RWPE1 (cell line): ENCODE measurements at regions not wholly inside any gene's neighbourhood (a gene's known extent, or its start where the extent isn't known, plus 50 kb on each side); places are given as distances from the start of the nearest gene placed in this dataset.

Source experiments
- CTCF ChIA-PET: fragments of 350-600 bp; sonication (Branson Sonifier 250); formaldehyde crosslinking; extraction: SDS; loops from one replicate; lab custom pipeline; 2021; lab: Yijun Ruan, JAX
- POLR2A ChIA-PET: fragments of 400-600 bp; formaldehyde crosslinking; extraction: SDS; loops from one replicate; lab custom pipeline; 2020; ENCODE audit warnings: antibody characterized with exemption; ENCODE audit not compliant: low non-redundant PET; lab: Yijun Ruan, JAX
- DNase-seq: peaks from one replicate; pipeline ENCODE4 v3.0.0; 2012; ENCODE audit warnings: low spot score
- H3K27ac ChIP-seq: fragments of 450-650 bp; 2 replicates; pipeline ENCODE4 v1.5.1; 2017
- CTCF ChIP-seq: fragments of 450-650 bp; conservative IDR thresholded peaks from 2 replicates; pipeline ENCODE4 v1.5.1; 2017; ENCODE audit warnings: low read depth, mild to moderate bottlenecking

DNA sequence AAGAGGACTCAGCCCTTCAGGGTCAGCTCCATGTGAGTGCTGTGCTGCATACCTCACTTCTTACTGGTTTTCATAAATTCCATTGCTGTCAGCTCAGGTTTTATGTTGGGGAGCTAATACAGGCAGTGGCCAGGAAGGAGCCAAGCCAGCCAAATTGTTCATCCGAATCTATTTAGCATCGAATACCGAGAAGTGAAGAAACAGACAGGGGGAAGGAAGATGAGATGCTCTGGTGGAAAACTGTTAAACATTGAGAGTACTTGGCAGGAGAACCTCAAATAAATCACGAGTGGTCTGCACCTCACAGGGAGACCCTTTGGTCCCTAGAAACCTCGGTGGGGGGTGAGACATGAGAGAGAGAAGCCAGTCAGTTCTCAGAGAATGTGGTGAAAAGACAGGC, 196.0 kb upstream of the TMEM72 start:
- ChIA-PET CTCF (no interaction called here), POLR2A (no interaction called here)
- DNase-seq, result no peak
- no peak overlapping the region for H3K27ac ChIP-seq
- TF ChIP-seq CTCF, result no peak

- no peak overlapping the region for H3K27ac ChIP-seq
- no peak for TF ChIP-seq CTCF
- CTCF ChIA-PET, result interaction anchor here (1.4 kb wide), 1 partner anchor 17 kb away, joined by 3 read pairs; no protein-coding TSS in a partner anchor
- DNase-seq, result peak; percentile 5
- POLR2A ChIA-PET, result no interaction called here
Observed at GRCh38 chr10:44716470-44717015, 194.6 kb upstream of the TMEM72 start.

DNA sequence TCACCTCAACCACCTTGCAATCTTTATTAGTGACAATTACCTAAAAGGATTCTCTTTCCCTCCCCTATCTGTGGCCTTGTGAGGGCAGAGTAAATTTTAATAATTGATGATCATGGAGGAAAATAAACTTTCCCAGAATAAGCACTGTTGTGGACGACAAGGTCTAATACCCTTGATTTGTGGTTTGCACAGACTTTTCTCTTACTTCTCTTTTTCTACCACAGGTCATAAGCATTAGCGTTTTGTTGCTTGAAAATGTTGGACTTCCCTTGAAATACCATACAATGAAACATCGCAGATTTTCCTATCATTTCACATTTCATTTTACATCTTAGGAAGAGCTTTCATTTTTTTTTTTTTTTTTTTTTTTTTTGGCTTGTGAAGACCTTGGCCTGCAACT, 188.1 kb upstream of the TMEM72 start:
- CTCF ChIA-PET, result no interaction called here
- no peak overlapping the region for H3K27ac ChIP-seq
- DNase-seq, result no peak
- POLR2A ChIA-PET, result no interaction called here
- no peak for TF ChIP-seq CTCF

- peak; percentile 21 for DNase-seq
- no peak overlapping the region for H3K27ac ChIP-seq
- TF ChIP-seq CTCF, result no peak
- CTCF ChIA-PET, result no interaction called here
- POLR2A ChIA-PET, result no interaction called here
Observed at GRCh38 chr10:44723619-44724325, 187.4 kb upstream of the TMEM72 start.

DNA sequence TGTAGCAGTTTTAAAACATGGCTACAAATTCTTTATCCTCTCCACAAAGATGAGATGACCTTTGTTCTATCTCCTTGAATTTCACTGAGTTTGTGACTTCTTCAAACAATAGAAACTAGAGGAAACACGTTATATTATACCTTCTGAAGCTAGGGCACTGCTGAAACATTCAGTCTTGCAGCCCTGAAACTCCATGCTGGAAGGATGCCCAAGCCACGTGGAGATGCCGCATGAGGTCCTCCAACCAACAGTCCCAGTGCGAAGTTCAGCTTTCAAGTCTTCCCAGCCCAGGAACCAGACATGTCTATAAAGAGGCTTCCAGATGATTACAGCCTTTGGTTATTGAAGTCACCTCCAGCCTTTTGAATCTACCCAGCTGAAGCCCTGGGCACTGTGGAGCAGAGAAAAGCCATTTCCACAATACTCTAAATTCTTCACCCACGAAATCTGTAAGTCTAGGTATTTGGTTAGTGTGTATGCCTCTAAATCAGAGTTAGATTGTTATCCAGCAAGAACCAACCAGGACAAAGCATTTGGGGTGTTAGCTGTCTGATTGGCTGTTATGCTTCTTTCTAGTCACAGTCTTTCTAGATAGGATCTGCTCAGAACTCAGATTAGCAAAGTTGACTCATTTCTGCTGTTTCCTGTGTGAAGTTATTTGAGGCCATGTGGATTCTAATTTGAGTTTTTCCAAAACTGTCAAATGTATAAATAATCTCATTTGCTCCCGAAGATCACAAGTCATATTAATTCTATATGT, 186.5 kb upstream of the TMEM72 start:
- no peak overlapping the region for H3K27ac ChIP-seq
- no peak for TF ChIP-seq CTCF
- DNase-seq, result no peak
- ChIA-PET POLR2A (no interaction called here), CTCF (no interaction called here)

- H3K27ac ChIP-seq, result no peak overlapping the region
- POLR2A ChIA-PET, result no interaction called here
- no peak for TF ChIP-seq CTCF
- CTCF ChIA-PET, result no interaction called here
- no peak for DNase-seq
Observed at GRCh38 chr10:44725404-44725803, 185.7 kb upstream of the TMEM72 start.
